ENCODE measurements at regions not wholly inside any gene's neighbourhood (a gene's known extent, or its start where the extent isn't known, plus 50 kb on each side); places are given as distances from the start of the nearest gene placed in this dataset.

GRCh38 chr6:84514089-84514971 is 250.1 kb downstream of the TBX18 start:
- no peak overlapping the region for H3K27ac ChIP-seq (ENCODE audit: low read depth, low read length)
- H3K79me2 ChIP-seq (ENCODE audit: control insufficient read depth, low read length) = no peaks in the 10 kb centered on the region
- H3K4me3 ChIP-seq (ENCODE audit: low read length) = no peak overlapping the region
- H4K20me1 ChIP-seq (ENCODE audit: control insufficient read depth, insufficient read depth, low read depth, low read length) = no peaks in the 10 kb centered on the region
- no peaks in the 10 kb centered on the region for H3K36me3 ChIP-seq (ENCODE audit: control insufficient read depth, low read length)
- no peak for TF ChIP-seq CTCF (IDR thresholded peaks at IDR 0.05; ENCODE audit: low read depth, low read length, poor library complexity, severe bottlenecking)
- TF ChIP-seq EZH2phosphoT487 (IDR thresholded peaks at IDR 0.05; ENCODE audit: borderline replicate concordance, low read length) = no peak
- H3K4me1 ChIP-seq (ENCODE audit: control insufficient read depth, low read length) = no peaks in the 10 kb centered on the region
- no peaks in the 10 kb centered on the region for H3K9me3 ChIP-seq (ENCODE audit: control insufficient read depth, insufficient read depth, low read length)
- H3K9me2 ChIP-seq (replicated peaks; ENCODE audit: control insufficient read depth, low read length) = no peaks in the 10 kb centered on the region
- no peak overlapping the region for H3K4me2 ChIP-seq (ENCODE audit: low read length)
- no peaks in the 10 kb centered on the region for H3K27me3 ChIP-seq (ENCODE audit: control insufficient read depth, low read length)
- no peaks in the 10 kb centered on the region for H3F3A ChIP-seq (ENCODE audit: control insufficient read depth, insufficient read depth)

- Histone ChIP-seq H3K9me2 (replicated peaks; ENCODE audit: control insufficient read depth, low read length) (no peaks in the 10 kb centered on the region), H3K9me3 (ENCODE audit: control insufficient read depth, insufficient read depth, low read length) (no peaks in the 10 kb centered on the region), H3F3A (ENCODE audit: control insufficient read depth, insufficient read depth) (no peaks in the 10 kb centered on the region), H3K27ac (ENCODE audit: low read depth, low read length) (no peak overlapping the region), H4K20me1 (ENCODE audit: control insufficient read depth, insufficient read depth, low read depth, low read length) (no peaks in the 10 kb centered on the region), H3K4me1 (ENCODE audit: control insufficient read depth, low read length) (no peaks in the 10 kb centered on the region), H3K4me3 (ENCODE audit: low read length) (no peak overlapping the region), H3K79me2 (ENCODE audit: control insufficient read depth, low read length) (no peaks in the 10 kb centered on the region), H3K4me2 (ENCODE audit: low read length) (no peak overlapping the region), H3K27me3 (ENCODE audit: control insufficient read depth, low read length) (no peaks in the 10 kb centered on the region), H3K36me3 (ENCODE audit: control insufficient read depth, low read length) (no peaks in the 10 kb centered on the region)
- TF ChIP-seq CTCF (IDR thresholded peaks at IDR 0.05; ENCODE audit: low read depth, low read length, poor library complexity, severe bottlenecking) = no peak
- no peak for TF ChIP-seq EZH2phosphoT487 (IDR thresholded peaks at IDR 0.05; ENCODE audit: borderline replicate concordance, low read length)
Measured at GRCh38 chr6:84512391-84512790, 252.0 kb downstream of the TBX18 start.

GRCh38 chr6:84511929-84512328 is 252.5 kb downstream of the TBX18 start:
- H3K4me1 ChIP-seq (ENCODE audit: control insufficient read depth, low read length) = no peaks in the 10 kb centered on the region
- no peaks in the 10 kb centered on the region for H4K20me1 ChIP-seq (ENCODE audit: control insufficient read depth, insufficient read depth, low read depth, low read length)
- no peaks in the 10 kb centered on the region for H3K9me3 ChIP-seq (ENCODE audit: control insufficient read depth, insufficient read depth, low read length)
- TF ChIP-seq CTCF (IDR thresholded peaks at IDR 0.05; ENCODE audit: low read depth, low read length, poor library complexity, severe bottlenecking) = no peak
- no peak for TF ChIP-seq EZH2phosphoT487 (IDR thresholded peaks at IDR 0.05; ENCODE audit: borderline replicate concordance, low read length)
- H3K36me3 ChIP-seq (ENCODE audit: control insufficient read depth, low read length) = no peaks in the 10 kb centered on the region
- no peak overlapping the region for H3K4me3 ChIP-seq (ENCODE audit: low read length)
- H3K27ac ChIP-seq (ENCODE audit: low read depth, low read length) = no peak overlapping the region
- no peak overlapping the region for H3K4me2 ChIP-seq (ENCODE audit: low read length)
- H3K27me3 ChIP-seq (ENCODE audit: control insufficient read depth, low read length) = no peaks in the 10 kb centered on the region
- no peaks in the 10 kb centered on the region for H3F3A ChIP-seq (ENCODE audit: control insufficient read depth, insufficient read depth)
- no peaks in the 10 kb centered on the region for H3K9me2 ChIP-seq (replicated peaks; ENCODE audit: control insufficient read depth, low read length)
- H3K79me2 ChIP-seq (ENCODE audit: control insufficient read depth, low read length) = no peaks in the 10 kb centered on the region
